ENCODE measurements at regions not wholly inside any gene's neighbourhood (a gene's known extent, or its start where the extent isn't known, plus 50 kb on each side); places are given as distances from the start of the nearest gene placed in this dataset.

- TF ChIP-seq RAD21 (conservative IDR thresholded peaks at IDR 0.05), result no peak
- TF ChIP-seq POLR2AphosphoS5 (IDR thresholded peaks at IDR 0.05), result no peak
- no peak for TF ChIP-seq EP300 (conservative IDR thresholded peaks at IDR 0.05; ENCODE audit: poor library complexity, severe bottlenecking)
- no peak for TF ChIP-seq CTCF (IDR thresholded peaks at IDR 0.05; ENCODE audit: poor library complexity, severe bottlenecking)
- TF ChIP-seq EZH2 (IDR thresholded peaks at IDR 0.05; ENCODE audit: borderline replicate concordance, insufficient read depth, low read length, poor library complexity, severe bottlenecking), result no peak
- no peak for TF ChIP-seq REST (IDR thresholded peaks at IDR 0.05; ENCODE audit: borderline replicate concordance)
- no peak for TF ChIP-seq MXI1 (conservative IDR thresholded peaks at IDR 0.05; ENCODE audit: poor library complexity, severe bottlenecking)
- TF ChIP-seq TAF1 (IDR thresholded peaks at IDR 0.05; ENCODE audit: low read depth), result no peak
- no peak for TF ChIP-seq SMC3 (conservative IDR thresholded peaks at IDR 0.05; ENCODE audit: poor library complexity)
- no peak overlapping the region for H2AFZ ChIP-seq (ENCODE audit: low read depth, low read length)
- H3K79me2 ChIP-seq (replicated peaks; ENCODE audit: insufficient read depth, low read length), result no peaks in the 10 kb centered on the region
- no peak overlapping the region for H3K27ac ChIP-seq (ENCODE audit: low read length)
- H3K9me2 ChIP-seq (ENCODE audit: insufficient read depth, low read length), result no peaks in the 10 kb centered on the region
- H3K4me3 ChIP-seq (ENCODE audit: low read length), result no peak overlapping the region
- H3K9ac ChIP-seq (ENCODE audit: low read length), result no peak overlapping the region
- no peaks in the 10 kb centered on the region for H3F3A ChIP-seq (ENCODE audit: insufficient read depth, low read length, poor library complexity, severe bottlenecking)
- H3K27me3 ChIP-seq (ENCODE audit: insufficient read depth, low read depth, low read length), result no peaks in the 10 kb centered on the region
- no peaks in the 10 kb centered on the region for H3K9me3 ChIP-seq (ENCODE audit: low read length)
- H3K4me2 ChIP-seq (ENCODE audit: low read length), result no peak overlapping the region
- no peaks in the 10 kb centered on the region for H4K20me1 ChIP-seq (ENCODE audit: insufficient read depth)
- no peaks in the 10 kb centered on the region for H3K36me3 ChIP-seq (ENCODE audit: insufficient read depth, low read length)
Measured at GRCh38 chr12:73225371-73225937, 953.3 kb downstream of the TRHDE start.

GRCh38 chr12:73225941-73226340 is 953.8 kb downstream of the TRHDE start:
- no peaks in the 10 kb centered on the region for H3K27me3 ChIP-seq (ENCODE audit: insufficient read depth, low read depth, low read length)
- no peak overlapping the region for H3K9ac ChIP-seq (ENCODE audit: low read length)
- no peak overlapping the region for H3K4me2 ChIP-seq (ENCODE audit: low read length)
- H3K9me2 ChIP-seq (ENCODE audit: insufficient read depth, low read length), result no peaks in the 10 kb centered on the region
- H3K79me2 ChIP-seq (replicated peaks; ENCODE audit: insufficient read depth, low read length), result no peaks in the 10 kb centered on the region
- no peaks in the 10 kb centered on the region for H3F3A ChIP-seq (ENCODE audit: insufficient read depth, low read length, poor library complexity, severe bottlenecking)
- no peaks in the 10 kb centered on the region for H3K9me3 ChIP-seq (ENCODE audit: low read length)
- TF ChIP-seq SMC3 (conservative IDR thresholded peaks at IDR 0.05; ENCODE audit: poor library complexity), result no peak
- TF ChIP-seq REST (IDR thresholded peaks at IDR 0.05; ENCODE audit: borderline replicate concordance), result no peak
- no peak for TF ChIP-seq MXI1 (conservative IDR thresholded peaks at IDR 0.05; ENCODE audit: poor library complexity, severe bottlenecking)
- no peak for TF ChIP-seq EZH2 (IDR thresholded peaks at IDR 0.05; ENCODE audit: borderline replicate concordance, insufficient read depth, low read length, poor library complexity, severe bottlenecking)
- no peak for TF ChIP-seq CTCF (IDR thresholded peaks at IDR 0.05; ENCODE audit: poor library complexity, severe bottlenecking)
- TF ChIP-seq EP300 (conservative IDR thresholded peaks at IDR 0.05; ENCODE audit: poor library complexity, severe bottlenecking), result no peak
- no peak for TF ChIP-seq POLR2AphosphoS5 (IDR thresholded peaks at IDR 0.05)
- no peak for TF ChIP-seq RAD21 (conservative IDR thresholded peaks at IDR 0.05)
- TF ChIP-seq TAF1 (IDR thresholded peaks at IDR 0.05; ENCODE audit: low read depth), result no peak
- no peaks in the 10 kb centered on the region for H3K36me3 ChIP-seq (ENCODE audit: insufficient read depth, low read length)
- no peak overlapping the region for H3K27ac ChIP-seq (ENCODE audit: low read length)
- H2AFZ ChIP-seq (ENCODE audit: low read depth, low read length), result no peak overlapping the region
- no peaks in the 10 kb centered on the region for H4K20me1 ChIP-seq (ENCODE audit: insufficient read depth)
- H3K4me3 ChIP-seq (ENCODE audit: low read length), result no peak overlapping the region

Data from neural cell (in vitro differentiated cells).